GM23338 (cell line): ENCODE measurements at regions not wholly inside any gene's neighbourhood (a gene's known extent, or its start where the extent isn't known, plus 50 kb on each side); places are given as distances from the start of the nearest gene placed in this dataset.

Experiments
- ATAC-seq: fragments of 200-7000 bp; cut with Tn5 transposase; 3 replicates; pipeline ENCODE4 v1.9.1; 2020
- DNase-seq: peaks from one replicate; pipeline ENCODE4 v3.0.0-alpha.2; 2015; ENCODE audit warnings: low spot score
- H2AFZ ChIP-seq: fragments of 200-600 bp; sonication (generic); 2 replicates; pipeline ENCODE4 v1.8.0; 2016; ENCODE audit warnings: antibody characterized with exemption, mild to moderate bottlenecking, moderate library complexity
- H3F3A ChIP-seq: fragments of 200-600 bp; sonication (generic); replicated peaks from 2 replicates; pipeline ENCODE4 v1.8.0; 2017; ENCODE audit warnings: antibody characterized with exemption, mixed run types, low read depth
- H3K27ac ChIP-seq: fragments of 200-600 bp; sonication (generic); 2 replicates; pipeline ENCODE4 v1.6.1; 2016; ENCODE audit warnings: low read depth
- H3K27me3 ChIP-seq: fragments of 200-600 bp; sonication (generic); 2 replicates; pipeline ENCODE4 v1.8.0; 2016; ENCODE audit warnings: mild to moderate bottlenecking, mixed run types, moderate library complexity; ENCODE audit not compliant: insufficient read depth
- H3K36me3 ChIP-seq: fragments of 200-600 bp; sonication (generic); 2 replicates; pipeline ENCODE4 v1.8.0; 2016; ENCODE audit warnings: mild to moderate bottlenecking; ENCODE audit not compliant: insufficient read depth
- H3K4me1 ChIP-seq: fragments of 200-600 bp; sonication (generic); 2 replicates; pipeline ENCODE4 v1.8.0; 2016; ENCODE audit warnings: mild to moderate bottlenecking, moderate library complexity; ENCODE audit not compliant: insufficient read depth
- H3K4me2 ChIP-seq: fragments of 200-600 bp; sonication (generic); 2 replicates; pipeline ENCODE4 v1.7.1; 2017; ENCODE audit warnings: mixed run types
- H3K4me3 ChIP-seq: fragments of 200-600 bp; sonication (generic); 2 replicates; pipeline ENCODE4 v1.6.1; 2016; ENCODE audit warnings: mixed run types
- H3K79me2 ChIP-seq: fragments of 200-600 bp; sonication (generic); replicated peaks from 2 replicates; pipeline ENCODE4 v1.8.0; 2017; ENCODE audit warnings: mild to moderate bottlenecking; ENCODE audit not compliant: insufficient read depth
- H3K9me2 ChIP-seq: fragments of 200-600 bp; sonication (generic); 2 replicates; pipeline ENCODE4 v1.8.0; 2017; ENCODE audit not compliant: insufficient read depth
- H4K20me1 ChIP-seq: fragments of 200-600 bp; sonication (generic); replicated peaks from 2 replicates; pipeline ENCODE4 v1.8.0; 2017; ENCODE audit warnings: mild to moderate bottlenecking; ENCODE audit not compliant: insufficient read depth
- H3K27ac Mint-ChIP-seq: 2 replicates; pipeline ENCODE4 v1.8.0; 2020; ENCODE audit warnings: inconsistent platforms, mild to moderate bottlenecking, moderate library complexity, mixed read lengths
- H3K27me3 Mint-ChIP-seq: 3 replicates; pipeline ENCODE4 v1.8.0; 2022; ENCODE audit warnings: low read depth, mild to moderate bottlenecking, moderate library complexity, mixed read lengths, inconsistent platforms; ENCODE audit not compliant: insufficient read depth, poor library complexity
- H3K36me3 Mint-ChIP-seq: 3 replicates; pipeline ENCODE4 v1.8.0; 2021; ENCODE audit warnings: low read depth, mild to moderate bottlenecking, inconsistent platforms, moderate library complexity, mixed read lengths
- H3K4me1 Mint-ChIP-seq: 3 replicates; pipeline ENCODE4 v1.8.0; 2020; ENCODE audit warnings: mild to moderate bottlenecking, inconsistent platforms, mixed read lengths
- H3K4me3 Mint-ChIP-seq: 3 replicates; pipeline ENCODE4 v1.8.0; 2021; ENCODE audit warnings: moderate library complexity, mild to moderate bottlenecking, inconsistent platforms, mixed read lengths
- H3K9me3 Mint-ChIP-seq: 3 replicates; pipeline ENCODE4 v1.8.0; 2020; ENCODE audit warnings: moderate library complexity, mild to moderate bottlenecking, inconsistent platforms, mixed read lengths
- ETS1 ChIP-seq: IDR thresholded peaks from 2 replicates; pipeline ENCODE4 v1.6.1; 2016; ENCODE audit warnings: antibody characterized with exemption
- EZH2phosphoT487 ChIP-seq: fragments of 200-600 bp; sonication (generic); IDR thresholded peaks from one replicate; pipeline ENCODE4 v1.8.1; 2018; ENCODE audit warnings: antibody characterized with exemption; ENCODE audit not compliant: unreplicated experiment
- JUNB ChIP-seq: IDR thresholded peaks from one replicate; pipeline ENCODE4 v1.6.1; 2016; ENCODE audit warnings: antibody characterized with exemption; ENCODE audit not compliant: unreplicated experiment
- NANOG ChIP-seq: IDR thresholded peaks from 2 replicates; pipeline ENCODE4 v1.6.1; 2016; ENCODE audit warnings: antibody characterized with exemption, borderline replicate concordance
- POLR2AphosphoS5 ChIP-seq: IDR thresholded peaks from 2 replicates; pipeline ENCODE4 v1.6.1; 2016; ENCODE audit warnings: antibody characterized with exemption, low read depth
- STAT1 ChIP-seq: IDR thresholded peaks from one replicate; pipeline ENCODE4 v1.6.1; 2016; ENCODE audit warnings: antibody characterized with exemption; ENCODE audit not compliant: unreplicated experiment
- ZNF462 ChIP-seq: fragments of 250-450 bp; sonication (Bioruptor Pico); IDR thresholded peaks from 2 replicates; pipeline ENCODE4 v1.5.0; 2020; ENCODE audit warnings: mild to moderate bottlenecking, moderate library complexity
- TF ChIP-seq, protein P1 (sequence below): IDR thresholded peaks from one replicate; pipeline ENCODE4 v1.6.1; 2018; ENCODE audit warnings: antibody characterized with exemption; ENCODE audit not compliant: unreplicated experiment

- H3K36me3 ChIP-seq: no peaks in the 10 kb centered on the region
- TF ChIP-seq EZH2phosphoT487 (no peak), JUNB (no peak), ETS1 (no peak), NANOG (no peak), STAT1 (no peak), POLR2AphosphoS5 (no peak)
- TF ChIP-seq, protein P1, sequence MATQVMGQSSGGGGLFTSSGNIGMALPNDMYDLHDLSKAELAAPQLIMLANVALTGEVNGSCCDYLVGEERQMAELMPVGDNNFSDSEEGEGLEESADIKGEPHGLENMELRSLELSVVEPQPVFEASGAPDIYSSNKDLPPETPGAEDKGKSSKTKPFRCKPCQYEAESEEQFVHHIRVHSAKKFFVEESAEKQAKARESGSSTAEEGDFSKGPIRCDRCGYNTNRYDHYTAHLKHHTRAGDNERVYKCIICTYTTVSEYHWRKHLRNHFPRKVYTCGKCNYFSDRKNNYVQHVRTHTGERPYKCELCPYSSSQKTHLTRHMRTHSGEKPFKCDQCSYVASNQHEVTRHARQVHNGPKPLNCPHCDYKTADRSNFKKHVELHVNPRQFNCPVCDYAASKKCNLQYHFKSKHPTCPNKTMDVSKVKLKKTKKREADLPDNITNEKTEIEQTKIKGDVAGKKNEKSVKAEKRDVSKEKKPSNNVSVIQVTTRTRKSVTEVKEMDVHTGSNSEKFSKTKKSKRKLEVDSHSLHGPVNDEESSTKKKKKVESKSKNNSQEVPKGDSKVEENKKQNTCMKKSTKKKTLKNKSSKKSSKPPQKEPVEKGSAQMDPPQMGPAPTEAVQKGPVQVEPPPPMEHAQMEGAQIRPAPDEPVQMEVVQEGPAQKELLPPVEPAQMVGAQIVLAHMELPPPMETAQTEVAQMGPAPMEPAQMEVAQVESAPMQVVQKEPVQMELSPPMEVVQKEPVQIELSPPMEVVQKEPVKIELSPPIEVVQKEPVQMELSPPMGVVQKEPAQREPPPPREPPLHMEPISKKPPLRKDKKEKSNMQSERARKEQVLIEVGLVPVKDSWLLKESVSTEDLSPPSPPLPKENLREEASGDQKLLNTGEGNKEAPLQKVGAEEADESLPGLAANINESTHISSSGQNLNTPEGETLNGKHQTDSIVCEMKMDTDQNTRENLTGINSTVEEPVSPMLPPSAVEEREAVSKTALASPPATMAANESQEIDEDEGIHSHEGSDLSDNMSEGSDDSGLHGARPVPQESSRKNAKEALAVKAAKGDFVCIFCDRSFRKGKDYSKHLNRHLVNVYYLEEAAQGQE: no peak
- no peaks in the 10 kb centered on the region for H3K79me2 ChIP-seq
- no peak overlapping the region for H3K4me3 ChIP-seq
- H3K27me3 ChIP-seq: no peaks in the 10 kb centered on the region
- Mint-ChIP-seq H3K4me1 (peaks cover 8% of the 10 kb centered on the region; the same call in 2 of the 3 replicates), H3K36me3 (no peaks in the 10 kb centered on the region), H3K4me3 (no peak overlapping the region), H3K27me3 (no peaks in the 10 kb centered on the region), H3K9me3 (no peaks in the 10 kb centered on the region), H3K27ac (no peak overlapping the region)
- no peaks in the 10 kb centered on the region for H3K9me2 ChIP-seq
- no peaks in the 10 kb centered on the region for H3K4me1 ChIP-seq
- DNase-seq: no peak
- no peak overlapping the region for H3K27ac ChIP-seq
- no peak overlapping the region for H2AFZ ChIP-seq
- H3F3A ChIP-seq: no peaks in the 10 kb centered on the region
- H3K4me2 ChIP-seq: no peak overlapping the region
- no peak for ATAC-seq
- H4K20me1 ChIP-seq: no peaks in the 10 kb centered on the region
Measured at GRCh38 chrX:17994429-17994828, 133.3 kb upstream of the RAI2 start.

GRCh38 chrX:17993062-17993461 lies 132.0 kb upstream of the RAI2 start:
- H2AFZ ChIP-seq: no peak overlapping the region
- no peaks in the 10 kb centered on the region for H3K79me2 ChIP-seq
- H3F3A ChIP-seq: no peaks in the 10 kb centered on the region
- ATAC-seq (no peak), DNase-seq (no peak)
- Mint-ChIP-seq H3K9me3 (no peaks in the 10 kb centered on the region), H3K27ac (no peak overlapping the region), H3K4me3 (no peak overlapping the region), H3K4me1 (peaks cover 3% of the 10 kb centered on the region; the same call in 1 of the 3 replicates), H3K36me3 (no peaks in the 10 kb centered on the region), H3K27me3 (no peaks in the 10 kb centered on the region)
- no peaks in the 10 kb centered on the region for H4K20me1 ChIP-seq
- H3K4me2 ChIP-seq: no peak overlapping the region
- no peaks in the 10 kb centered on the region for H3K27me3 ChIP-seq
- H3K4me3 ChIP-seq: no peak overlapping the region
- no peaks in the 10 kb centered on the region for H3K36me3 ChIP-seq
- no peaks in the 10 kb centered on the region for H3K9me2 ChIP-seq
- H3K4me1 ChIP-seq: no peaks in the 10 kb centered on the region
- no peak overlapping the region for H3K27ac ChIP-seq
- TF ChIP-seq STAT1 (no peak), JUNB (no peak), ZNF462 (CRISPR knock-in tag) (no peak), POLR2AphosphoS5 (no peak), EZH2phosphoT487 (no peak)
- TF ChIP-seq, protein P1: no peak
